Stimulated activated memory B cell treated with anti-CD40 and anti-IgM and Interleukin-4, amounts not matched to agents 10 μg/mL and 1 μg/mL and 100 μg/mL, for 72 hours (primary cell): ENCODE measurements at regions not wholly inside any gene's neighbourhood (a gene's known extent, or its start where the extent isn't known, plus 50 kb on each side); places are given as distances from the start of the nearest gene placed in this dataset.

Source experiments
- ATAC-seq: fragments of 150-1000 bp; cut with Tn5 transposase; 2 replicates; pipeline ENCODE4 v1.10.0; 2021
- H3K27ac Mint-ChIP-seq: one replicate; pipeline ENCODE4 v1.8.0; 2022; ENCODE audit warnings: mild to moderate bottlenecking, mixed read lengths
- H3K27me3 Mint-ChIP-seq: one replicate; pipeline ENCODE4 v1.8.0; 2022; ENCODE audit warnings: mixed read lengths
- H3K36me3 Mint-ChIP-seq: one replicate; pipeline ENCODE4 v1.8.0; 2022; ENCODE audit warnings: mixed read lengths
- H3K4me1 Mint-ChIP-seq: one replicate; pipeline ENCODE4 v1.8.0; 2022; ENCODE audit warnings: mixed read lengths
- H3K4me3 Mint-ChIP-seq: one replicate; pipeline ENCODE4 v1.8.0; 2022; ENCODE audit warnings: mild to moderate bottlenecking, moderate library complexity, mixed read lengths
- H3K9me3 Mint-ChIP-seq: one replicate; pipeline ENCODE4 v1.8.0; 2022; ENCODE audit warnings: mixed read lengths

- no peak for ATAC-seq
- H3K27me3 Mint-ChIP-seq = no peaks in the 10 kb centered on the region
Measured at GRCh38 chr2:145273840-145274239, 753.9 kb upstream of the ZEB2 start.

GRCh38 chr2:145268931-145269330 lies 749.0 kb upstream of the ZEB2 start:
- Mint-ChIP-seq H3K9me3 (peaks cover 6% of the 10 kb centered on the region), H3K4me3 (no peak overlapping the region), H3K36me3 (peaks cover 6% of the 10 kb centered on the region), H3K27me3 (no peaks in the 10 kb centered on the region), H3K4me1 (no peaks in the 10 kb centered on the region), H3K27ac (no peak overlapping the region)
- no peak for ATAC-seq

More at GRCh38 chr2:145273840-145274239, 753.9 kb upstream of the ZEB2 start:
- H3K9me3 Mint-ChIP-seq = peaks cover 6% of the 10 kb centered on the region
- peaks cover 6% of the 10 kb centered on the region for H3K36me3 Mint-ChIP-seq
- no peak overlapping the region for H3K4me3 Mint-ChIP-seq
- no peak overlapping the region for H3K27ac Mint-ChIP-seq
- H3K4me1 Mint-ChIP-seq = no peaks in the 10 kb centered on the region

GRCh38 chr2:145267451-145267850 lies 747.5 kb upstream of the ZEB2 start:
- H3K36me3 Mint-ChIP-seq = peaks cover under 1% of the 10 kb centered on the region
- no peak overlapping the region for H3K27ac Mint-ChIP-seq
- ATAC-seq = no peak
- H3K9me3 Mint-ChIP-seq = peaks cover 1% of the 10 kb centered on the region
- no peaks in the 10 kb centered on the region for H3K27me3 Mint-ChIP-seq
- no peak overlapping the region for H3K4me3 Mint-ChIP-seq
- H3K4me1 Mint-ChIP-seq = no peaks in the 10 kb centered on the region

- H3K27ac Mint-ChIP-seq = no peak overlapping the region
- no peak overlapping the region for H3K4me3 Mint-ChIP-seq
- H3K36me3 Mint-ChIP-seq = no peaks in the 10 kb centered on the region
- peaks cover 3% of the 10 kb centered on the region for H3K27me3 Mint-ChIP-seq
- H3K9me3 Mint-ChIP-seq = no peaks in the 10 kb centered on the region
- no peaks in the 10 kb centered on the region for H3K4me1 Mint-ChIP-seq
- no peak for ATAC-seq
Measured at GRCh38 chr2:145265244-145265643, 745.3 kb upstream of the ZEB2 start.

- Mint-ChIP-seq H3K4me3 (no peak overlapping the region), H3K9me3 (no peaks in the 10 kb centered on the region), H3K27ac (no peak overlapping the region), H3K27me3 (peaks cover 16% of the 10 kb centered on the region), H3K4me1 (peaks cover 6% of the 10 kb centered on the region), H3K36me3 (no peaks in the 10 kb centered on the region)
- ATAC-seq = no peak
Measured at GRCh38 chr2:145260674-145261073, 740.8 kb upstream of the ZEB2 start.

GRCh38 chr2:145260081-145260480 lies 740.2 kb upstream of the ZEB2 start:
- Mint-ChIP-seq H3K4me1 (peaks cover 6% of the 10 kb centered on the region), H3K27me3 (peaks cover 16% of the 10 kb centered on the region), H3K4me3 (no peak overlapping the region), H3K27ac (no peak overlapping the region), H3K9me3 (no peaks in the 10 kb centered on the region), H3K36me3 (no peaks in the 10 kb centered on the region)
- ATAC-seq = no peak

- H3K4me3 Mint-ChIP-seq = no peak overlapping the region
- no peaks in the 10 kb centered on the region for H3K9me3 Mint-ChIP-seq
- H3K27ac Mint-ChIP-seq = no peak overlapping the region
- H3K4me1 Mint-ChIP-seq = peaks cover 6% of the 10 kb centered on the region
- H3K36me3 Mint-ChIP-seq = no peaks in the 10 kb centered on the region
- peaks cover 16% of the 10 kb centered on the region for H3K27me3 Mint-ChIP-seq
- ATAC-seq = peak; percentile 82
Measured at GRCh38 chr2:145258903-145259579, 739.1 kb upstream of the ZEB2 start.

- Mint-ChIP-seq H3K27ac (no peak overlapping the region), H3K4me3 (no peak overlapping the region), H3K9me3 (no peaks in the 10 kb centered on the region), H3K27me3 (peaks cover 16% of the 10 kb centered on the region), H3K4me1 (peaks cover 6% of the 10 kb centered on the region), H3K36me3 (no peaks in the 10 kb centered on the region)
- no peak for ATAC-seq
Measured at GRCh38 chr2:145257931-145258330, 738.0 kb upstream of the ZEB2 start.

GRCh38 chr2:145256551-145256950 lies 736.6 kb upstream of the ZEB2 start:
- Mint-ChIP-seq H3K27ac (no peak overlapping the region), H3K9me3 (no peaks in the 10 kb centered on the region), H3K36me3 (no peaks in the 10 kb centered on the region), H3K27me3 (peaks cover 16% of the 10 kb centered on the region), H3K4me1 (peaks cover 6% of the 10 kb centered on the region), H3K4me3 (no peak overlapping the region)
- ATAC-seq = no peak

GRCh38 chr2:145254291-145254690 lies 734.4 kb upstream of the ZEB2 start:
- Mint-ChIP-seq H3K4me3 (no peak overlapping the region), H3K27ac (no peak overlapping the region)
- no peak for ATAC-seq

GRCh38 chr2:145253492-145253891 lies 733.6 kb upstream of the ZEB2 start:
- H3K9me3 Mint-ChIP-seq = no peaks in the 10 kb centered on the region
- H3K4me1 Mint-ChIP-seq = no peaks in the 10 kb centered on the region
- no peak for ATAC-seq

More at GRCh38 chr2:145254291-145254690, 734.4 kb upstream of the ZEB2 start:
- no peaks in the 10 kb centered on the region for H3K9me3 Mint-ChIP-seq
- H3K27me3 Mint-ChIP-seq = peaks cover 3% of the 10 kb centered on the region
- no peaks in the 10 kb centered on the region for H3K36me3 Mint-ChIP-seq
- no peaks in the 10 kb centered on the region for H3K4me1 Mint-ChIP-seq

GRCh38 chr2:145245268-145245870 lies 725.5 kb upstream of the ZEB2 start:
- Mint-ChIP-seq H3K4me3 (no peak overlapping the region), H3K27ac (no peak overlapping the region), H3K36me3 (no peaks in the 10 kb centered on the region), H3K27me3 (no peaks in the 10 kb centered on the region), H3K9me3 (no peaks in the 10 kb centered on the region), H3K4me1 (no peaks in the 10 kb centered on the region)
- no peak for ATAC-seq

More at GRCh38 chr2:145253492-145253891, 733.6 kb upstream of the ZEB2 start:
- Mint-ChIP-seq H3K27ac (no peak overlapping the region), H3K27me3 (no peaks in the 10 kb centered on the region), H3K36me3 (no peaks in the 10 kb centered on the region), H3K4me3 (no peak overlapping the region)

- H3K27me3 Mint-ChIP-seq = no peaks in the 10 kb centered on the region
- no peaks in the 10 kb centered on the region for H3K36me3 Mint-ChIP-seq
- no peaks in the 10 kb centered on the region for H3K9me3 Mint-ChIP-seq
- H3K27ac Mint-ChIP-seq = no peak overlapping the region
- H3K4me3 Mint-ChIP-seq = no peak overlapping the region
- ATAC-seq = no peak
- H3K4me1 Mint-ChIP-seq = no peaks in the 10 kb centered on the region
Measured at GRCh38 chr2:145235312-145235711, 715.4 kb upstream of the ZEB2 start.

- no peaks in the 10 kb centered on the region for H3K4me1 Mint-ChIP-seq
- no peaks in the 10 kb centered on the region for H3K36me3 Mint-ChIP-seq
- no peaks in the 10 kb centered on the region for H3K9me3 Mint-ChIP-seq
- H3K27ac Mint-ChIP-seq = no peak overlapping the region
- H3K4me3 Mint-ChIP-seq = no peak overlapping the region
- no peak for ATAC-seq
- no peaks in the 10 kb centered on the region for H3K27me3 Mint-ChIP-seq
Measured at GRCh38 chr2:145230546-145230945, 710.6 kb upstream of the ZEB2 start.

GRCh38 chr2:145228506-145228905 lies 708.6 kb upstream of the ZEB2 start:
- no peak overlapping the region for H3K27ac Mint-ChIP-seq
- no peak for ATAC-seq
- no peaks in the 10 kb centered on the region for H3K9me3 Mint-ChIP-seq
- H3K36me3 Mint-ChIP-seq = no peaks in the 10 kb centered on the region
- H3K27me3 Mint-ChIP-seq = no peaks in the 10 kb centered on the region
- no peaks in the 10 kb centered on the region for H3K4me1 Mint-ChIP-seq
- no peak overlapping the region for H3K4me3 Mint-ChIP-seq

- Mint-ChIP-seq H3K4me3 (no peak overlapping the region), H3K27ac (no peak overlapping the region), H3K27me3 (no peaks in the 10 kb centered on the region), H3K4me1 (peaks cover 7% of the 10 kb centered on the region), H3K36me3 (no peaks in the 10 kb centered on the region), H3K9me3 (no peaks in the 10 kb centered on the region)
- ATAC-seq = no peak
Measured at GRCh38 chr2:145226901-145227300, 707.0 kb upstream of the ZEB2 start.
